Activated naive CD8-positive, alpha-beta T cell treated with anti-CD3 and anti-CD28 coated beads, Interleukin-2, amount 50 U/mL, for 16 hours (primary cell): ENCODE measurements at regions not wholly inside any gene's neighbourhood (a gene's known extent, or its start where the extent isn't known, plus 50 kb on each side); places are given as distances from the start of the nearest gene placed in this dataset.

ENCODE experiments used
- DNase-seq: peaks from one replicate; pipeline ENCODE4 v3.0.0-alpha.2; 2020; ENCODE audit warnings: low read depth, low spot score

DNA sequence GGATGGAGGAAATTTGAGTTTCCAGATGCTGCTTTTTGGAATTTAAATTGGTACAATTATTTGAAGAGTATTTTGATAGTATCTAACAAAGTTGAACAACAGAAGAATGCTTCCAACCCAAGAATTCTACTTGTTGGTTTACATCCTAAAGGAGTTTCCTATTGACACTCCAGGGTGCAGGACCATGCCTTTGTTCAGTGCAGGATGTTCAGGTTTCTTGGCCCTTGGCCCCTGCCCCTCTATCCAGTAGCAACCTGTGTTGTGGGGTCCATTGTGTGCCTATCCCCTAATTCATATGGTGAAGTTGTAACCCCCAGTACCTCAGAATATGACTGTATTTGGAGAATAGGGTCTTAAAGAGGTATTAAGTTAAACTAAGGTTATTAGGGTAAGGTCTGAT lies 750.0 kb upstream of the ZNF608 start:
- DNase-seq: no peak

DNA sequence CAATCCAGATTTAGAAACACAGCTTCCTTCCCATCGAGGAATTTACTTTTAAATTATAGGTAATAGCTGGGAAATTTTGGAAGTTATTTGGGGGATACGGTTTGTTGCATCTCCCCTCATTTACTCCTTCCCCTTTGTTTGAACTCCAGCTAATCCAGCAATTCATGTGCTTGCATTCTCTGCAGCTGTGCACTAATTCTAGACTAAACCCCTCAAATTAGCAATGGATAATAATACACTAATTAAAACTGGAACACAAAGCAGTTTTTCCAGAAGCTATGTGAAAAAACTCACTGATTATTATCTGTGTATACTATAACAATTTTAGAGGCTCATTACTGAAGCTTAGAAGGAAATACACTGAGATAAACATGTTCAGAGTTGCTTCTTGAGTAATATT lies 751.2 kb upstream of the ZNF608 start:
- no peak for DNase-seq

DNA sequence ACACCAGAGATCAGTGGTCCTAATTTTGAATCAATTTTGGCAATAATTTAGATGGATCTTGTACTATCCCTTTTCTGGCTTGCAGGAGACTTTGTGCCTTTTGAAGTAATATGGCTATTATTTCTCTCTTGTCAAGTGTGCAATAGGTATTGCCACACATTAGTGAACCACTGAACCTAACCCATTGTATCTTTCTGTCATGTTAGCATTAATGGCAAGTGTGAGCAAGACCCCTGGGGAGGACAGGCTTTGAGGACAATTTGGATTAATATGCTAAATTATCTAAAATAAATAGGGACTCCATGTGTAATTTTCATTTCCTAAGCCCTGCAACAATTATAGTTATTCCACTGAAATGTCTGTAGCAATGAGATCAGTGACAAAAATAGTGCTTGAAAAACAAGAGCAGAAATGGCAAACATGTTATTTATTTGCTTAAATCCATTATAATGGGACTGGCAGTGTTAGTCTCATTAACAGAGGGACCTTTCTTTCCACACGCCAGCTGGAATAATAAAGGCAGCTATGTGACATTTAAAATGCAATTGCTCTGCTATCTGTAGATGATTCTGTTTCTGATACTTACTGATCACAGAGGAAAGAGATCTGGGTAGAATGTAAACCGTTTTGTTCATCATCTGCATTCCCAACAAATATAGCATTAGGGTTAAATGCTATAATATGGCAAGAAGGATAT lies 753.3 kb upstream of the ZNF608 start:
- DNase-seq: no peak

DNA sequence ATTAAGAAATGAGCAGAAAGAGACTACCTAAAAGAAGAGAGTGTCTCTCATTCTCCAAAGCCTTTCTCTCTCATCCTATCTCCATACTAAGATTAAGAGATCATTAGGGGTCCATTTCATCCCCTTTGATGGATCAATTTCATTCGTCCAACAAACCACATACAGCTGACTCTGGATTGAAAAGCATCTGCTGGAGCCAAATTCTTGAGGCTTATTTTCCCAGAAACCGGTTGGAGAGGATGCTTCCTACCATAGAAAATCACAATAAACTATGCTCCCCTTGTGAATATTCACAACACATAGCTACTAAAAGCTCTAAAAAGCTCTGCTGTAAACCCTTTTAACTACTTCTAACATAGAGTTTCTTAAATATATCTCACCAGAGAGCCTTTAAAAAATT lies 755.0 kb upstream of the ZNF608 start:
- DNase-seq: no peak

DNA sequence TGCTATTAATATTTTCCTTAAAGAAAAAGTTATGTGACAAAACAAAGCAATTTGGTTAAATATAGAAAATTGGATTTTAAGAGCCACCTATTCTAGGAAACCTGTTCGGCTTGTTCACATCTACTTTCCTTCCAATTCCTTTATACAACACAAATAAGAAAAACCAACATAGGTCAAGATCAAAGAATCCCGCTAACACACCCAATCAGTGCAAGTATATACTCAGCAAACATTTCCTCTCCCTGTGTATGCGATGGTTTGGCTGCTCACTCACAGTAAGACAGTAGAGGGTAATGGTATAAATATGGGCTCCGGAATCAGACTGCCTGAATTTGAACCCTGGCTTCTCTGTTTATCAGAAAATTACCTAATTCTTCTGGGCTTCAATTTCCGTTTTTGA lies 757.5 kb upstream of the ZNF608 start:
- DNase-seq: no peak

DNA sequence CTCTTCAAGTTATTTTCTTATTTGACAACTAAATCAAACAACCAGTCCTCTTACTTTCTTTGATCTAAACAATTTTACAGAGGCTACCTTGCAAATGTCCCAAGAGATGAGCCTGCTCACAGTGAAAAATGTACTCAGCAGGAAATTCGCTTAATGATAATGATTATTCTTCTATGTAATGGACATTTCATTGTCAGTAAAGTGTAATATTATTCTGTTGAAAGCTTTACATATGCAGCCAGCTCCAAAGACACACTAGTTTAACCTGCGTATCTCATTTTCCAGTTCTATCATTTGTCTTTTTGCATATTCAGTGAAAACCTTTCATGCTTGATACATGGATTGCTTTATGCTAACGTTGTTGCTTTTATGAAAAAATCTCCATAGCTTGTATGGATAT lies 758.7 kb upstream of the ZNF608 start:
- DNase-seq: no peak

DNA sequence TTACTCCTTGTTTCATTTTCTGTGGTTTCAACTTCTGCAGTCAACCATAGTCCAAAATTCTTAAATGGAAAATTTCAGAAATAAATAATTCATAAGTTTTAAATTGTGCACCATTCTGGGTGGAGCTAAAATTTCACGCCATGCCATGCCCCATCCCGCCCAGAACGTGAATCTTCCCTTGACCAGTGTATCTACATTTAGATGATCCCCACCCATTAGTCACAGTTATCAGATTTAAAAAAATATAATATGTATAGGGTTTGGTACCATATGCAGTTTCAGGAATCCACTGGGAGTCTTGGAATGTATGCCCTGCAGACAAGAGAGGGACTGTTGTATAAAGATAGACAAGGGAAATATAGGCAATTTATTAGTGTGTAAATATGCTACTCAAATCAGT lies 759.7 kb upstream of the ZNF608 start:
- DNase-seq: no peak

DNA sequence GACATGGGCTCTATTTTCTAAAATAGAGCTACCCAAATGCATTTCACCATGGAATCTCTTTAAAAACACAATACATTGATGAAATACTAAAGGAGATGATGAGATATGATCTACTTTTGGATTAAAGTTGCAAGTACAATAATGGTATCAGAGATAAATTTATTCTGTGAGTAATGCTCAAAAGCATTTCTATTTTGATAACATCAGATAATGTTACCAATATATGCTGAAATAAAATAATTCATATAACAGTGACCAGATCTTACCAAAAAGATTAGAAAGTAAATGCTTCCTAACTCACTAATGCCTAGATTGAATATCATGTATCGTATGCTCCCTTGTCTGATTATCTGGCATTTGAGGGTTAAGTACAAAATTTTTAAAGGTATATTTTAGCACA lies 761.8 kb upstream of the ZNF608 start:
- no peak for DNase-seq

DNA sequence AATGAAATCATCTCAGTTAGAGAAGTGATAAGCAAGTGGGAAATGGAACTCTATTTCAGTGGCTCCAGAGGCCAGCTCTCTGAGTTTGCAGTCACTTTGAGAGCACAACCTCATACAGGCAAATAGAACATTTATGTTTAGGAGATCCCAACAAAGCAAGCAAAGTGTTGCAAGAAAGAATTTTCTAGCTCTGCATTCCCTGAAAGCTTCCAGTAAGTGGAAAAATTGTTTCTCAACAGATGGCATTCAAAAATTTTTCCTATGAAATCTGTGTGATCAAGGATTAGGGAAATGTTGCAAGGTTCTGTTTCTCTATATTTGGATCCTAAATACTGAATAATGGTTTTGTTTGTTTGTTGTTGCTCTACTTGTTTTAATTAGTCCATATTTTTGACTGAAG lies 764.2 kb upstream of the ZNF608 start:
- DNase-seq: no peak

DNA sequence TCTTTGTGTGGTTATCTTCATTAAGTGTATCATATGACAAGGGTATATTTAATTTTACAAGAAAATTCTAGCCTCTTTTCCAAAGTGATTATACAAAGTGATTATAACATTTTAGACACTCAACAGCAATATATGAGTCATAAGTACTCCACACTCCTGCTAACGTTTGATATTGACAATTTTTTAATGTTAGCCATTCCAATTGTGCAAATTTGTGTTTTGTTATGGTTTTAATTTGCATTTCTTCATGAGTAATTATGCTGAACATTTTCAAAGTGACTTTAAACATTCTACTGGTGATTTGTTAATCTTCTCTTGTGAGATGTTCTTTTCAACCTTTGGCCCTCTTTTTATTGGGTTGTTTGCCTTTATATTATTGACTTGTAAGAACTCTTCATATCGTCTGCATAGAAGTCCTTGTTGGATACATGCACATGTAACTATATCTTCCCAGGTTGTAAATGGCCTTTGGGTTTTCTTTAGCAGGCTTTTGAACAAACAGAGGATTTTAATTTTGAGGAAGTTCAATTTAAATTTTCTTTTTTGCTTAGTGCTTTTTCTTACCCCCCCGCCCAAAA lies 771.6 kb upstream of the ZNF608 start:
- no peak for DNase-seq

DNA sequence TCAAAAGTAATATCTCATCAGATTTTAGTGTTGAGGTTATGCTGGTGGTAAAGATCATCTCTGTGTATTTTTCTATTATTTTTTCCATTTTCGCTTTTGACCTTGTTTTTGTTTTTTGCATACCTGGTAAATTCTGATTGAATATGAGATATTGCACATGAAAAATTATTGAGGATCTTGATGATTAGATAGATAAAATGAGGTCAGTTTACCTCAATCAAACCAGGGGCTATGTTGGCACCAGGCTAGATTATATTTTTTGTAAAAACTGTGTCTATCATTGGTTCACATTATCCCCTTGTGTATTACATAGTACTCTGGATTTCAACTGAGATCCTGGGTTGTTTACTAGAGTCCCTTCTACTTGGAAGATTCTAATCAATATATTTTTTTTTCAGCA lies 774.9 kb upstream of the ZNF608 start:
- DNase-seq: no peak

DNA sequence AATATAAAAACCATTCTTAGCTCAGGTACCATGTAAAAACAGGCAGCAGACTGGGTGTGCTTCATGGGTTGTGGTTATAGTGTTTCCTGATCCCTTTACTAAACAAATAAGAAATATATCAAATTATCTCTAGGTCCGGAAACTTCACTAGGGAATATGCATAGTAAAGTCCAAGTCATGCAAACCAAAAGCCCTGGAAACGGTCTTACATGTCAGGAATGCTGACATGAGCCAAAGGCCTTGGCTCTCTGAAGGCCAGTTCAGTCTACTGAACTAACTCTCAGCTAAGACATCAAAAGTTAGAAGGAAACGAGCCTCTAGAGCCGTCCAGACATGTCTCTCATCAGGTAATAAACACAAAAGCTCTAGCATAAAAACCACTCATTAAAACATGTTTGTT lies 778.9 kb upstream of the ZNF608 start:
- no peak for DNase-seq

DNA sequence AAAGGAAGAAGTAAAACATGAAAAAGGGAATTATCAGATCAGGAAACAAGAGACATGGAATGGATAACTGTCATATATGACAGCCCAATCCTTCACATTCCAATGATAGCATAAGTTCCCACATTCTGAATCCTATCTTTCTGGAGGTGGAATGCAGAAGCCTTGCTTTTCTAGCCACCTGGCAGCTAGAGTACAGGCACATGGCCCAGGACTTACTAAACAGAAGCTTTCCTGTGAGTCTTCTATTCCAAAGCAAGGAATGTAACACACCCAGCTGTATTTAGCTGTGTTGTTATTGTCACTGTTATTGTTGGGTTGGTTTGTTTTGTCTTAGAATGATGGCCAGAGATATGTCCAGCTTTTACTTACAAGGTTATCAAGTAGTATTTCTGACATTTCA lies 780.5 kb upstream of the ZNF608 start:
- no peak for DNase-seq

DNA sequence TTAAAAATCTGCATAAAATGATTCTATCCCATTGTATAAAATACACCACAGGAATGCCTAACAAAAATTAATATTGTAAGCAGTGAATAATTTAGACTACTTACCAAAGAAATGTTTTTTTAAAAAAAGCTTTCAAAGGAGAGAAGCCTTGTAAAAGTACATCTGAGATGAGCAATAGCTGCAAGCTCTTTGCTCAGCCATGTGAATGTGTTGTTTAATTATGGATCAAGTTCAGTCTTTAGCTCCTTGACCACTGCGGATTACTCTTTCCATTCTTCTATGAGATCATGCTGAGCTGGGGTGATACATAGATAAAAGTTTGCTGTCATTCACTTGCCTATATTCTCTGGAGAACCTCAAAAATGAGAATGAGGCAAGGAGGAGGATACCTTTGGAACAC lies 782.4 kb upstream of the ZNF608 start:
- DNase-seq: no peak

DNA sequence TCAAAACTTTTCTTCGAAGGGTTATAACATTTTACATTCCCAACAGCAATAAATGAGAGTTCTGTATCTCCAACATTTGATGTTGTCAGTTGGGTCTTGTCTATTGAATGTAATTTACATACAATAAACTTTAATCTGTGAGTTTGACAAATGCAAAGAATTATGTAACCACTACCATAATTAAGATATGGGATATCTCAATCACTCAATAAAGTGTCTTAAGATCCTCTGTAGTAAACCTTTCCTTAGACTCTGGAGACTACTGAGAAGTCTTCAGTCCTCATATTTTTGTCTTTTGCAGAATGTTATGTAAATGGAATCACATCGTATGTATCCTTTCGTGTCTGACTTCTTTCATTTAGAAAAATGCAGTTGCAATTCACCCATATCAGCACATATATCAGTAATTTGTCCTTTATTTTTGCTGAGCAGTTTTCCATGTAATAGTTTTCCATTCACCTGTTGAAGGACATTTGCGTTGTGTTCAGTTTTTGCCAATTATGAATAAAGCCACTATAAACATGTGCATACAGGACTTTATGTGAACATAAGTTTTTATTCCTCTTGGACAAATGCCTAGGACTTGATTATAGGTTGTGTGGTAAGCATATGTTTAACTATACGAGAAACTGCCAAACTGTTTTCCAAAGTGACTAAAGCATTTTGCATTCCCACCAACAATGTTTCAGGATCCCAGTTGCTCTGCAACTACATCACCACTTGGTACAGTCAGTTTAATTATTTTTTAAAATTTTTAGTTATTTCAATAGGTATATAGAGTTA lies 784.6 kb upstream of the ZNF608 start:
- DNase-seq: no peak

DNA sequence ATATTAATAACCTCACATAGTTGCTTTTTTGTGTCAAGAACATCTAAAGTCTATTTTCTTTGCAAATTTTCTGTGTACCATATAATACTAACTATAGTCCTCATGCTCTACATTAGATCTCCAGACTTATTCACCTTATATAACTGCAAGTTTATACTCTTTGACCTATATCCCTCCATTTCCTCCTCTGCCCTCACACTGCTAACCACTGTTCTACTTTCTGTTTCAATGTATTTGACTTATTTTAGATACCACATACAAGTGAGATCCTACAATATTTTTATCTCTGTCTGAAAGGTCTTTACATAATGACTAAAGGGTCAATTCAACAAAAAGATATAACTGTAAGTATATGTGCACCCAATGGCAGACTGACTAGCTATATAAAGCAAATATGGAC lies 789.7 kb upstream of the ZNF608 start:
- DNase-seq: no peak

DNA sequence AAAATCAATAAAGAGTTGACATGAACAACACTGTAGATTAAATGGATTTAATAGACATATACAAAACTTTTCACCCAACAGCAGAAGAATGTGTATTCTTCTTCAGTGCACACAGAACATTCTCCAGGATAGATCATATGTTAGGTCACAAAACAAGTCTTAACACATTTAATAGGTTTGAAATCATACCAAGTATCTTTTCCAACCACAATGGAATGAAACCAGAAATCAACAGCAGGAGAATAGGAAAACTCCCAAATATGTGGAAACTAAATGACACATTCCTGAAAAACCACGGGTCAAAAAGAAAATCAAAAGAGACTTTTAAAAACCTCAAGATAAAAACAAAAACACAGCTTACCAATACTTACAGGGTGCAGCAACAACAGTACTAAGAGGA lies 790.1 kb upstream of the ZNF608 start:
- DNase-seq: no peak

DNA sequence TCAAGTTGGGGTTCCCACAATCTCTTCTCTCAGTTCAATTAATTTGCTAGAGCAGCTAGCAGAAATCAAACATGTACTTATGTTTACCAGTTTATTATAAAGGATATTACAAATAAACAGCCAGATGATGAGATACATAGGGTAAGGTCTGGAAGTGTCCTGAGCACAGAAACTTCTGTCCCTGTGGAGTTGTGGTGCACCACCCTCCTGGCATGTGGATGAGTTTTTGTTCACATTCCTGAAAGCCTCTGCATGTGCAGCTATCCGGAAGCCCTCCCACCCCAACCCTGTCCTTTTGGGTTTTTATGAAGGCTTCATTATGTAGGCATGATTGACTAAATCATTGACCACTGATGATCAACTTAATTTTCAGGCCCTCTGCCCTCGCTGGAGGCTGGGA lies 791.2 kb upstream of the ZNF608 start:
- DNase-seq: no peak

DNA sequence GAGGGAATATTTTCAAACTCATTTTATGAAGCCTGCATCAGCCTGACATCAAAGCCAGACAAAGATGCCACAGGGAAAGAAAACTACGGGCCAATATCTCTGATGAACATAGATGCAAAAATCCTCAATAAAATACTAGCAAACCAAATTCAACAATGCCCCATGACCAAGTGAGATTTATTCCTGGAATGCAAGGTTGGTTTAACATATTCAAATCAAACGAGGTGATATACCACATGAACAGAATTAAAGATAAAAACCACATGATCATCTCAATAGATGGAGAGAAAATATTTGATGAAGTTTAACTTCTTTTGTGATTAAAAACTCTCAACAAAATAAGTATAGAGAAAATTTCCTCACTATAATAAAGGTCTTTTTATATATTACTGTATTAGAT lies 792.0 kb upstream of the ZNF608 start:
- no peak for DNase-seq

DNA sequence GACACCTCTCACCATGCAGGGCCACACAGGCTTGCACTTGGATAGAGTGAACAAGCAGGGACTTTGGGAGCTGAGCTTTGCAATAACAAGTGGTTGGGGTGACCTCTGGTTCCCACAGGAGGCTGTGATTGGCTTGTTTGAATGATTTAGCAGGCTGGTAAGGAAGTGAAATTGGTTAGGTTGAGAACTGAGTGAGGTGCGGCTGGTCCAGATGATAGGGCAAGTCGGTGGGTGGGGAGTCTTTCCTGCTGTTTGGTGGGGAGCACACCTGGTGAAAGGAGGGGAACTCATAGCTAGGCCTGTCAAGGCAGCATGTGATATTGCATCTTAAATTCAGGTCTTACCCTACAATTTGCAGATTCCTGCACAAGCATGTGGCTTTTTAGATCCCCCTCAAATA lies 794.6 kb upstream of the ZNF608 start:
- no peak for DNase-seq

DNA sequence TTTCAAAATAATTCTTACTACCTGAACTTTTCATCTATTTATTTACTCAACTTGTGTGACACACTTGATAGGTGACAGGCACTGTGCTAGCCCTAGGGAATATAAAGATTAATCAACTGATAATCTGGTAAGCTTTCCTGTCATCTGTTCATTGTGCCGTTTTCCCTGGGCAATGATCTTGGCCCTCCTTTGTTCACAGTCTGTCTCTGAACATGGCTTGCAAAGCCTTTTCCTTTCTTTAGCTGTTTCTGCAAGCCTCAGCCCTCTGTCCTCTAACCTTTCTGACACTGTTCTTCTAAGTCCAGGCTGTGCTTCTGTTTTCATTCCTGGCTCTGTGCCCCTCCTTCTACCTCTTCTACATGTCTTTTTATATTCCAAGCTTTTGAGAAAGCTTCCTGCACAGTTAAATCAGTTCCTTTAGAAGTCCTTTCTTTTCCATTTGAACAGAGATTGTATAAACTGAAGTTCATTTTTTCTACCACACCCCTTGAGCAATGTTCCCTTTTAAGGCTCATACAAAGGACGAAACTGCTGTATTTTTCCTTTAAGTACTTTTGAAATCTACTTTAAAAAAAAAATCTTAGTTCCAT lies 803.0 kb upstream of the ZNF608 start:
- DNase-seq: no peak

DNA sequence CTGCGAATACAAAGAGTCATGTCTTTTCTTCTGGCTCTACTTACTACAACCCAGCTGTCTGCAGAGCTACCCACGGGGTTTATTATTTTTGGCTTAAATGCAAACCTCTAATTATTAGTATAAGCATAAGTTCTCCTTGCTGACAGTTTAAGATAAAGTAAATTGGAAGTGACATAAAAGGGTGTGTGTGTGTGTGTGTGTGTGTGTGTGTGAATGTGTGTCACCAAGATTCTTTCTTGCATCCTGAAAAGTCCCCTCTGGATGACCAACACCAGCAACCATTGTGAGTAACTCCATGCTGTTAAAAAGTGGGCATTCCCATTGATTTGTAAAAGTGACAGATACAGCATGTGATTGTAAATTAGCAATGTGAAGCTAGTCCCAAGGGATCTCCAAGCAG lies 803.8 kb upstream of the ZNF608 start:
- no peak for DNase-seq

DNA sequence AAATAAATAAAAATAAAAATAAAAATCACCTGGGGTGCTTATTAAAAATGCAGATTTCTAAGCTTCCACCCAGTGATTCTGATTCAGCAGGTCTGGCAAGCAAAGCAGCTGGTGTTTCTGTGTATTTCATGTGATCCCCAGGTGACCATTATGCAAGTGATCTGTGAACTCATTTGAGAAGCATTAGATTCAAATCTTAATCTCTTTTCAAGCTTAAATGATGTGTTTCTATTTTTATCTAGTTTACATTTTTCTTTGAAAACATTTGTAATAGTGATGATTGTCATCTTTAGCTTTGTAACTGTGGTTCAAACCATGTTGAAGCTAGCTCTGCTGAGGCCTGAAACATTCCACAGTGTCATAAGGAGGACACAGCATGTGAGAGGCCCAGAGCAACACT lies 804.8 kb upstream of the ZNF608 start:
- no peak for DNase-seq
